T-helper 9 cell (primary cell): ENCODE measurements at regions not wholly inside any gene's neighbourhood (a gene's known extent, or its start where the extent isn't known, plus 50 kb on each side); places are given as distances from the start of the nearest gene placed in this dataset.
"Not testable (repeated sequence)": the region's sequence is repeated elsewhere in the genome, so short reads cannot be mapped to it uniquely, and the experiment has no call there.

ENCODE experiments used
- DNase-seq: peaks from one replicate; pipeline ENCODE4 v3.0.0-alpha.2; 2020

GRCh38 chr3:182000447-182000846 is 288.7 kb downstream of the SOX2 start:
- no peak for DNase-seq

DNA sequence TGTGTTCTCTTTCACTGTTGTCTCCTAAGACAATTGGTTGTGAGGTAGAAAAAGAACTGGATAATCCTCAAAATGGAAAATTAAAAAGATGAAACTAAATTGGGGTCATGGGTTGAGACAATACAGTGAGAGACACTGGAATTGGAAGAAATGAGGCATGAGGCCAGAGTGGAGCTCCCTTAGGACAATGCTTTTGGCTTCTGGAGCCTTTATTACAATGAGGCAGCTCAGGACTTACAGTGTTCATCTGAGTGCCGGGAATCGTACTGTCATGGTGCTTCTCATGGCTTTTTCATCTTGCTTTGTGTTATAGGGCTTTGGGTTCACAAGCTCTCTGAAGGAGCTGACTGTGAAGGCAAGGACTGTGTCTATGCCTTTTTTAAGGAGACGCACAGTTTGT is 293.5 kb downstream of the SOX2 start:
- no peak for DNase-seq

- no peak for DNase-seq
These were observed 294.0 kb downstream of the SOX2 start for GRCh38 chr3:182005701-182006100.

GRCh38 chr3:182006431-182006830 is 294.7 kb downstream of the SOX2 start:
- DNase-seq = no peak

- no peak for DNase-seq
These were observed 295.7 kb downstream of the SOX2 start for GRCh38 chr3:182007441-182007840.

- DNase-seq = no peak
These were observed 306.6 kb downstream of the SOX2 start for GRCh38 chr3:182018361-182018760.

DNA sequence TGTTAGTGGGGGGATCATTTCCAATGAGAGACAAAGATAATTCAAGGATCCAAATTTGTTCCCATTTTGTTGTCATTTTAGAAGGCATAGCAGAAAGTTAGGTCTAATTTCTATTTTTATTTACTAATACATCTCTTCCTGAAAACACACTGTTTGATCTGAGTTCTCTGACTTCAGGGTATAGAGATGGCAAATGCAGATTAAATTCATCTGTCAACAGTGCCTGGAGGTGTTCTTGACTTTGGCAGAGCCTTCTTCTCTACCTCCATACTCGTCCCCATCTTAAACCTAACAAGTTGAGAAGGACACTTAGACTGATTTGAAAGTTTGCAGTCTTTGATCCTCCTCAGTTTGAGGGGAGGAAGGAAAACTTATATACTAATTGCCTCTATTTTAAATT is 308.2 kb downstream of the SOX2 start:
- no peak for DNase-seq

GRCh38 chr3:182023843-182024242 is 312.1 kb downstream of the SOX2 start:
- no peak for DNase-seq

DNA sequence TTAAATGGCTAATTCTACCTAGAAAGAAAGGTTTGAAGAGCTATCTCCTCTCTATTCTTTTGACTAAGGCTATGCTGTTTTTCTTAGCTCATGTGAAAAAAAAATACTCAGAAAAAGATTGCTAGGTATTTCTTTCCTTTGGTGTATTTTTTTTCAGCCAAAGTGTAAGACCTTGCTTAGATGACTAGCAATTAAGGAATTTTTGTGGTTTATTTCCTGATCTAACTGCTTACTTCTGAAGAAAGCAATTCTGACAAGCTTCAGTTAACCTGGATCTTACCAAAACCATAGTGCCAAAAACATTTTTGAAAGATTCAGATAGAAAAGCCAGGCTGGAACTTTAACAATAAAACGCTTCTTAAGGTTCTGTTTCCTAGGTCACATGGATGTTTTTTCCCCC is 315.6 kb downstream of the SOX2 start:
- no peak for DNase-seq

DNA sequence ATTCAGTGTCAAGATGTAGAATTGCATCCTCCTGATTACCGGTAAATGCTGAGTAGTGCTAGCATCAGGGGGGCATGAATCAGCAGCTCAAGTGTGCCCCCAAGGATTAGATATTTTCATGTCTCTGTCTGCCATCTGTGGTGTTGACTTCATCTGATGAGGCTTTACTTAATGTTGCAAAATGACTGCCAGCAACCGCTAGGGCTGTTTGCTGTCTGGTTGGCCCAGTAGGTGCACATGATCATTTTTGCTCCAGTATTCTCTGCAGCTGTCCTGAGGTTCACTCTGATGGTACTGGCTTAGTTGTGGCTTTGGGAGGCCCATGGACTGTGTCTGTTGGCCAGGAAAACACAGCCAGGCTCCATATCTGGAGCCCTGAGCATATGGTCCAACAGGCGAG is 316.4 kb downstream of the SOX2 start:
- no peak for DNase-seq

- not testable (repeated sequence) for DNase-seq
These were observed 322.5 kb downstream of the SOX2 start for GRCh38 chr3:182034231-182034630.

GRCh38 chr3:182035324-182035723 is 323.6 kb downstream of the SOX2 start:
- no peak for DNase-seq

GRCh38 chr3:182036382-182036781 is 324.7 kb downstream of the SOX2 start:
- DNase-seq = no peak

DNA sequence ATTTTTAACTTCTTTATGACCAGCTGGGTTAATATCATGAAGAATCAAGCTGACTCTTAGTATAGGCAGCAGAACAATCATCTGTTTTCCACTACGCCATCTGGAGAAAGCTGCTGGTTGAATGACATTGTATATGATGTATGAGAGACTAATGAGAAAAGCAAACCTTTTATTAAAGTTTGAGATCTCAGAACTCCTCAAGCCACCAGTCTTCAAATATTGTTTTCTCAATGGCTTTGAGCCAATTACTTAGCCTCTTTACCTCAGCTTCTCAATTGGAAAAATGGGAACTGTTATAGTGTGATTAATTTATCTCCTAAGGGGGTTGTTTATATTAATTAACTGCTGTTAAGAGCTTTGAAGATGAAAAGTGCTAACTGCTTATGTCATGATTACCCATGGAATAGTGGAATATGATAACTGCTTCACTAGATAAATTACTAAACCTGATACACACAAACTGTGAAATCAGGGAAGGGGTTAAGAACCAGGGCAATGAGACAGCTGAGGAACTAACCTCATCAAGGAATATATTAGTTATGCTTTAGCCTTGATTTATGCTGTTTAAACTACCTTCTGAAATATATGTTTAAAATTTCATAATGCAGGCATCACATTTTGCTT is 330.1 kb downstream of the SOX2 start:
- no peak for DNase-seq

DNA sequence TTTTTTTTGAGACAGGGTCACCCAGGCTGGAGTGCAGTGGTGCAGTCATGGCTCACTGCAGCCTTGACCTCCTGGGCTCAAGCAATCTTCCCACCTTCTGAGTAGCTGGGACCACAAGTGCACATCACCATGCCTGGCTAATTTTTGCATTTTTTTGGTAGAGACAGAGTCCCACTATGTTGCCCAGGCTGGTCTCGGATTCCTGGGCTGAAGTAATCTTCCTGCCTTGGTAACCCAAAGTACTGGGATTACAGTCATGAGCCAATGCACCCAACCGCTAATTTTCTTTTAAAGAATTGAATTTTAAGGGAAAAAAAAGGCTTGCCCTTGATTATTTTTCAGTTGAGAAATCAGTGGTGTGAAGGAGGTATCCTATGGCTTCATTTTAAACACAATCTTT is 334.0 kb downstream of the SOX2 start:
- DNase-seq = no peak

GRCh38 chr3:182046166-182046764 is 334.5 kb downstream of the SOX2 start:
- DNase-seq = no peak

DNA sequence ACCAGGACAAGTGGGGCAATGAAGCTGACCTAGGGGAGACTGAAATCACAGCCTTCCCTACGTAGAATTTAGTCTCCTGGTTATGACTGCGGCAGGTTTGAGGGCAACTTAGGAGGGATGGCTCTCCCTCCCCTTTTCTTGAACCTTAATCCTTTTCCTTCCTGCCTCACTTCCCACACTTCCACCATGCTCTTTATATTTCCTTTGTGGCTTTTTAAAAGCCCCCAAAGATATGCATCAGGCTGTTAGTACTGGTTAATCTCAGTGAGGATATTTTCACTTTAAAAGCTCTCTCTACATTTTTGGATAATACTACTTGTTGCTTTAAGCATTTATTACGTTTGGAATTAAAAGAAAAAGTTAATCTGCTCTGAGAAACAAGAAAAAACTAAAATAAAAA is 339.2 kb downstream of the SOX2 start:
- no peak for DNase-seq

- no peak for DNase-seq
These were observed 340.6 kb downstream of the SOX2 start for GRCh38 chr3:182052332-182052731.

GRCh38 chr3:182052757-182053156 is 341.0 kb downstream of the SOX2 start:
- DNase-seq = no peak

GRCh38 chr3:182058488-182058887 is 346.8 kb downstream of the SOX2 start:
- DNase-seq = no peak

DNA sequence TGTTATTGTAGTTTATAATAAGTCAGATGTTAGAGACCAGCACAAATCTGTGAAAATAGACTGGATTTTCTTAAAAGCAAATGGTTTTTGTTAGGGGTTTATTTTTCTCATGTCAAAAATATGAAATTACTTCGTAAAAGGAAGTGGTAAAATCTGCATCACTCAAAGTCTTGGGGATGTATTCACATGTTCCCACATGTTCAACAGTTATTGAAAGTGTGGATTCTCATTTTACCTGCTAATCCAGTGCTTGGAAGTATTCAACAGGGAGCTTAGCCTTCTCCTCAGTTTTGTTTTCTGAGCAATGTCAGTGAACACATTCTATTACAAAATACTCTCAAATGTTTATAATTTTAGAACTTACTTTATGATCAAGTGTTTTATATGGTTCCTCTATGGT is 352.0 kb downstream of the SOX2 start:
- DNase-seq = no peak

GRCh38 chr3:182067423-182067822 is 355.7 kb downstream of the SOX2 start:
- no peak for DNase-seq

GRCh38 chr3:182078316-182078715 is 366.6 kb downstream of the SOX2 start:
- DNase-seq = no peak

- DNase-seq = no peak
These were observed 367.2 kb downstream of the SOX2 start for GRCh38 chr3:182078929-182079328.

GRCh38 chr3:182081096-182081495 is 369.4 kb downstream of the SOX2 start:
- no peak for DNase-seq
